ENCODE measurements at regions not wholly inside any gene's neighbourhood (a gene's known extent, or its start where the extent isn't known, plus 50 kb on each side); places are given as distances from the start of the nearest gene placed in this dataset.

- DNase-seq, result no peak
These were observed 161.0 kb downstream of the SLC28A3 start for GRCh38 chr9:84179531-84179930.

- DNase-seq, result no peak
These were observed 153.5 kb downstream of the SLC28A3 start for GRCh38 chr9:84187090-84187489.

- DNase-seq, result no peak
These were observed 150.7 kb downstream of the SLC28A3 start for GRCh38 chr9:84189904-84190303.

- no peak for DNase-seq
These were observed 150.1 kb downstream of the SLC28A3 start for GRCh38 chr9:84190411-84190810.

- DNase-seq, result no peak
These were observed 133.7 kb downstream of the SLC28A3 start for GRCh38 chr9:84206801-84207370.

- no peak for DNase-seq
These were observed 133.0 kb downstream of the SLC28A3 start for GRCh38 chr9:84207491-84207951.

GRCh38 chr9:84212246-84212645 lies 128.3 kb downstream of the SLC28A3 start:
- DNase-seq, result no peak

- DNase-seq, result no peak
These were observed 127.6 kb downstream of the SLC28A3 start for GRCh38 chr9:84212982-84213381.

- DNase-seq, result no peak
These were observed 124.4 kb downstream of the SLC28A3 start for GRCh38 chr9:84216151-84216550.

GRCh38 chr9:84218322-84218721 lies 122.2 kb downstream of the SLC28A3 start:
- no peak for DNase-seq

- DNase-seq, result no peak
These were observed 116.3 kb downstream of the SLC28A3 start for GRCh38 chr9:84224246-84224645.
